ENCODE measurements at regions not wholly inside any gene's neighbourhood (a gene's known extent, or its start where the extent isn't known, plus 50 kb on each side); places are given as distances from the start of the nearest gene placed in this dataset.

DNA sequence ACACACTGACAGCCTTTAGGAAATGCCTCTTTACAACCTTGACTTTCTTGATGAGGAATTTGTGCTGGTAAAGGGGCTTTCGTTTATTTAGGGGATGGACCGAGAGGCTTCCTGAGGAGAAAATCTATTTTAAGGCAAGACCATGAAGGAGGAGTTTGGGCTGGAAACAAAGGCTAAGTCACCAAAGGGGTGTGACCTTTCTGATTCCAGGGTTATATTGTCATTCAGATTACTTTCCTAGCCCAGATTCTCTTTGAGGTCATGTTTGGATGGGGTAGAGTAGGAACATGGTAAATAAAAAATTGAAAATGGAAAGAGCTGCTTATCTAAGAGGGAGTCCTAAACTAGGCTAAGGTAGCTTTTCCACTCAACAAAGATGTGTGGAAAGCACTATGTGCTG, 77.1 kb upstream of the UGP2 start:
- Histone ChIP-seq H3K36me3 (ENCODE audit: insufficient read depth, low read length) (no peaks in the 10 kb centered on the region), H3K9me3 (ENCODE audit: insufficient read depth, low read length, severe bottlenecking) (peaks cover 8% of the 10 kb centered on the region), H3K27me3 (ENCODE audit: insufficient read depth, low read length, poor library complexity) (no peaks in the 10 kb centered on the region), H3K4me2 (ENCODE audit: insufficient read depth, low read length) (no peak overlapping the region), H3K79me2 (ENCODE audit: insufficient read depth, low read length) (no peaks in the 10 kb centered on the region), H3K27ac (ENCODE audit: low read length) (no peak overlapping the region), H4K20me1 (ENCODE audit: insufficient read depth, low read length) (no peaks in the 10 kb centered on the region), H2AFZ (ENCODE audit: low read depth, low read length) (no peak overlapping the region), H3K9ac (ENCODE audit: low read depth, low read length) (no peak overlapping the region), H3K4me3 (ENCODE audit: low read depth in 1 of 2, low read length in 2 of 2) (no peak overlapping the region), H3K4me1 (ENCODE audit: insufficient read depth, low read length) (no peaks in the 10 kb centered on the region; the same call in 1 of the 2 replicates)
- no peak for TF ChIP-seq EZH2 (IDR thresholded peaks at IDR 0.05; ENCODE audit: borderline replicate concordance, low read depth, low read length, severe bottlenecking)
- TF ChIP-seq, protein P1, sequence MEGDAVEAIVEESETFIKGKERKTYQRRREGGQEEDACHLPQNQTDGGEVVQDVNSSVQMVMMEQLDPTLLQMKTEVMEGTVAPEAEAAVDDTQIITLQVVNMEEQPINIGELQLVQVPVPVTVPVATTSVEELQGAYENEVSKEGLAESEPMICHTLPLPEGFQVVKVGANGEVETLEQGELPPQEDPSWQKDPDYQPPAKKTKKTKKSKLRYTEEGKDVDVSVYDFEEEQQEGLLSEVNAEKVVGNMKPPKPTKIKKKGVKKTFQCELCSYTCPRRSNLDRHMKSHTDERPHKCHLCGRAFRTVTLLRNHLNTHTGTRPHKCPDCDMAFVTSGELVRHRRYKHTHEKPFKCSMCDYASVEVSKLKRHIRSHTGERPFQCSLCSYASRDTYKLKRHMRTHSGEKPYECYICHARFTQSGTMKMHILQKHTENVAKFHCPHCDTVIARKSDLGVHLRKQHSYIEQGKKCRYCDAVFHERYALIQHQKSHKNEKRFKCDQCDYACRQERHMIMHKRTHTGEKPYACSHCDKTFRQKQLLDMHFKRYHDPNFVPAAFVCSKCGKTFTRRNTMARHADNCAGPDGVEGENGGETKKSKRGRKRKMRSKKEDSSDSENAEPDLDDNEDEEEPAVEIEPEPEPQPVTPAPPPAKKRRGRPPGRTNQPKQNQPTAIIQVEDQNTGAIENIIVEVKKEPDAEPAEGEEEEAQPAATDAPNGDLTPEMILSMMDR (IDR thresholded peaks at IDR 0.05; ENCODE audit: borderline replicate concordance, extremely low read depth, low read length, poor library complexity, severe bottlenecking): no peak
- ATAC-seq (ENCODE audit: insufficient read depth, low read depth) (no peak), DNase-seq (no peak)

DNA sequence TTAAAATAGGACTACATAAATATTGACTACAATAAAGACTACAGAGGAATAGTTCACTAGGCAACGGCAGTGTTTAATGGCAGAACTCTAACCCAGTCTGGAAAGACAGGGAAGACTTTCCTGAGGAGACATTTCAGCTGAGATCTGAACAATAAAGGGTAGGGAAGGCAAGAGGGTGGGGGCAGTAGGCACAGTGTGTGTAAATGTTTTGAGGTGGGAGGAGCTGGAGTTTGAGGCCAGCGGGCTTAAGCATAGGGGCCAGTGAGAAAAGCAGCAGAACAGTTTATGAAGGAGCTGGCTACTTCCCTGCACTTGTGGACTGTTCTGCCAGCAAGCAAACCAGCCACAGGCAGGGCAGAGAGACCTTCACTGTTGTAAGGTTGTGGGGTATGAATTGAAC, 76.6 kb upstream of the UGP2 start:
- Histone ChIP-seq H3K27me3 (ENCODE audit: insufficient read depth, low read length, poor library complexity) (no peaks in the 10 kb centered on the region), H4K20me1 (ENCODE audit: insufficient read depth, low read length) (no peaks in the 10 kb centered on the region), H3K9ac (ENCODE audit: low read depth, low read length) (no peak overlapping the region), H2AFZ (ENCODE audit: low read depth, low read length) (no peak overlapping the region), H3K4me3 (ENCODE audit: low read depth in 1 of 2, low read length in 2 of 2) (no peak overlapping the region), H3K4me2 (ENCODE audit: insufficient read depth, low read length) (no peak overlapping the region), H3K36me3 (ENCODE audit: insufficient read depth, low read length) (no peaks in the 10 kb centered on the region), H3K9me3 (ENCODE audit: insufficient read depth, low read length, severe bottlenecking) (peaks cover 8% of the 10 kb centered on the region), H3K4me1 (ENCODE audit: insufficient read depth, low read length) (no peaks in the 10 kb centered on the region), H3K79me2 (ENCODE audit: insufficient read depth, low read length) (no peaks in the 10 kb centered on the region), H3K27ac (ENCODE audit: low read length) (no peak overlapping the region)
- ATAC-seq (ENCODE audit: insufficient read depth, low read depth) (no peak), DNase-seq (no peak)
- TF ChIP-seq, protein P1 (IDR thresholded peaks at IDR 0.05; ENCODE audit: borderline replicate concordance, extremely low read depth, low read length, poor library complexity, severe bottlenecking): no peak
- TF ChIP-seq EZH2 (IDR thresholded peaks at IDR 0.05; ENCODE audit: borderline replicate concordance, low read depth, low read length, severe bottlenecking): no peak

DNA sequence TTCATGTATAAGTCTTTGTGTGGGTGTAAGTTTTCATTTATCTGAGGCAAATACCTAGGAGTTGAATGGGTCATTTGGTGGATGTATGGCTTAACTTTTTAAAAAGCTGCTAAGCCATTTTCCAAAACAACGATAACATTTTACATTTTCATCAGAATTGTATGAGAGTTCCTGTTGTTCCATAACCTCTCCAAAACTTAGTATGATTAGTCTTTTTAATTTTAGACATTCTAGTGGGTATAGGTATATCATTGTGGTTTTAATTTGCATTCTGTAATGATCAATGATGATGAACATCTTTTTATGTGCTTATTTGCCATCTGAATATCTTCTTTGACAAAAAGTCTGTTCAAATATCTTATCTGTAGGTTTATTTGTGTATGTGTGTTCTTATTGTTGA, 74.4 kb upstream of the UGP2 start:
- Histone ChIP-seq H4K20me1 (ENCODE audit: insufficient read depth, low read length) (no peaks in the 10 kb centered on the region), H3K9ac (ENCODE audit: low read depth, low read length) (no peak overlapping the region), H2AFZ (ENCODE audit: low read depth, low read length) (no peak overlapping the region), H3K4me1 (ENCODE audit: insufficient read depth, low read length) (no peaks in the 10 kb centered on the region), H3K79me2 (ENCODE audit: insufficient read depth, low read length) (no peaks in the 10 kb centered on the region), H3K27me3 (ENCODE audit: insufficient read depth, low read length, poor library complexity) (no peaks in the 10 kb centered on the region), H3K4me2 (ENCODE audit: insufficient read depth, low read length) (no peak overlapping the region), H3K36me3 (ENCODE audit: insufficient read depth, low read length) (no peaks in the 10 kb centered on the region), H3K4me3 (ENCODE audit: low read depth in 1 of 2, low read length in 2 of 2) (no peak overlapping the region), H3K27ac (ENCODE audit: low read length) (no peak overlapping the region), H3K9me3 (ENCODE audit: insufficient read depth, low read length, severe bottlenecking) (peaks cover 8% of the 10 kb centered on the region)
- DNase-seq (no peak), ATAC-seq (ENCODE audit: insufficient read depth, low read depth) (no peak)
- TF ChIP-seq EZH2 (IDR thresholded peaks at IDR 0.05; ENCODE audit: borderline replicate concordance, low read depth, low read length, severe bottlenecking): no peak
- TF ChIP-seq, protein P1 (IDR thresholded peaks at IDR 0.05; ENCODE audit: borderline replicate concordance, extremely low read depth, low read length, poor library complexity, severe bottlenecking): no peak

DNA sequence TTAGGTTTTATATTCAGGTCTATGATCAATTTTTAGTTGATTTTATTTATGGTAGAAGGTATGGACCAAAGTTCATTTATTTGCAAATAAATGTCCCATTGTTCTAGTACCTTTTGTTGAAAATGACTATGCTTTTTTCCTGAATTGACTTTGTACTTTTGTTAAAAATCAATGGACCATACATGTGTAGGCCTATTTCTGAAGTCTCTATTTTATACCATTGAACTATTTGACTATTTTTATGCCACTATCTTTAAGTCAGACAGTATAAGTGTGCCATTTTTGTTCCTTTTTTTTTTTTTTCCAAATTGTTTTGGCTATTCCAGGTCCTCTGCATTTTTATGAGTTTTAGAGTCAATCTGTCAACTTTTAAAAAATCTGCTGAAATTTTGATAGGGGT, 73.6 kb upstream of the UGP2 start:
- H2AFZ ChIP-seq (ENCODE audit: low read depth, low read length): no peak overlapping the region
- no peak overlapping the region for H3K9ac ChIP-seq (ENCODE audit: low read depth, low read length)
- H3K27ac ChIP-seq (ENCODE audit: low read length): no peak overlapping the region
- H3K27me3 ChIP-seq (ENCODE audit: insufficient read depth, low read length, poor library complexity): no peaks in the 10 kb centered on the region
- no peak for TF ChIP-seq EZH2 (IDR thresholded peaks at IDR 0.05; ENCODE audit: borderline replicate concordance, low read depth, low read length, severe bottlenecking)
- TF ChIP-seq, protein P1 (IDR thresholded peaks at IDR 0.05; ENCODE audit: borderline replicate concordance, extremely low read depth, low read length, poor library complexity, severe bottlenecking): no peak
- ATAC-seq (ENCODE audit: insufficient read depth, low read depth): no peak
- H3K4me1 ChIP-seq (ENCODE audit: insufficient read depth, low read length): no peaks in the 10 kb centered on the region
- no peaks in the 10 kb centered on the region for H3K36me3 ChIP-seq (ENCODE audit: insufficient read depth, low read length)
- H3K4me2 ChIP-seq (ENCODE audit: insufficient read depth, low read length): no peak overlapping the region
- no peaks in the 10 kb centered on the region for H4K20me1 ChIP-seq (ENCODE audit: insufficient read depth, low read length)
- H3K79me2 ChIP-seq (ENCODE audit: insufficient read depth, low read length): no peaks in the 10 kb centered on the region
- DNase-seq: no peak
- peaks cover 8% of the 10 kb centered on the region for H3K9me3 ChIP-seq (ENCODE audit: insufficient read depth, low read length, severe bottlenecking)
- no peak overlapping the region for H3K4me3 ChIP-seq (ENCODE audit: low read depth in 1 of 2, low read length in 2 of 2)
